Keratinocyte (primary cell): ENCODE measurements at regions not wholly inside any gene's neighbourhood (a gene's known extent, or its start where the extent isn't known, plus 50 kb on each side); places are given as distances from the start of the nearest gene placed in this dataset.

Experiments used
- CTCF ChIP-seq, 3 experiments: IDR thresholded peaks in 1 of 3; conservative IDR thresholded peaks in 1 of 3; optimal IDR thresholded peaks in 1 of 3; 2 replicates in 2 of 3; 3 replicates in 1 of 3; pipeline versions ENCODE3 to v1.5.1; 2011; ENCODE audit warnings: low read length in 3 of 3, mild to moderate bottlenecking in 3 of 3, moderate library complexity in 2 of 3, control low read depth in 1 of 3, inconsistent platforms in 1 of 3; ENCODE audit not compliant: insufficient read depth in 2 of 3; ENCODE audit errors: extremely low read depth in 1 of 3
- EZH2 ChIP-seq: IDR thresholded peaks from one replicate; pipeline ENCODE4 v1.6.1; 2012; ENCODE audit warnings: inconsistent platforms, mild to moderate bottlenecking, low read length, moderate library complexity

GRCh38 chr6:148147463-148147830 lies 195.2 kb upstream of the SASH1 start:
- TF ChIP-seq CTCF (optimal IDR thresholded peaks at IDR 0.05 in 1 of 3, IDR thresholded peaks at IDR 0.05 in 1 of 3, conservative IDR thresholded peaks at IDR 0.05 in 1 of 3; ENCODE audit: extremely low read depth in 1 of 3, insufficient read depth in 2 of 3, low read length in 3 of 3) (no peak), EZH2 (no peak)
